WERI-Rb-1 (cell line): ENCODE measurements at regions not wholly inside any gene's neighbourhood (a gene's known extent, or its start where the extent isn't known, plus 50 kb on each side); places are given as distances from the start of the nearest gene placed in this dataset.

Experiments used
- DNase-seq: peaks from one replicate; pipeline ENCODE4 v3.0.0-alpha.2; 2020
- H3K27ac ChIP-seq: fragments of 250-450 bp; sonication (Bioruptor Pico); 2 replicates; pipeline ENCODE4 v1.5.1; 2020; ENCODE audit warnings: mild to moderate bottlenecking, moderate library complexity
- H3K27me3 ChIP-seq: fragments of 250-450 bp; sonication (Bioruptor Pico); 2 replicates; pipeline ENCODE4 v1.5.1; 2021; ENCODE audit warnings: mild to moderate bottlenecking, low read depth, moderate library complexity; ENCODE audit not compliant: insufficient read depth, severe bottlenecking
- H3K36me3 ChIP-seq: fragments of 250-450 bp; sonication (Bioruptor Pico); 2 replicates; pipeline ENCODE4 v1.5.1; 2020; ENCODE audit warnings: mild to moderate bottlenecking, moderate library complexity
- H3K4me3 ChIP-seq: 2 replicates; pipeline ENCODE4 v1.5.1; 2011; ENCODE audit warnings: low read depth, mild to moderate bottlenecking, control low read depth, low read length
- H3K9me3 ChIP-seq: fragments of 250-450 bp; sonication (Bioruptor Pico); 2 replicates; pipeline ENCODE4 v1.5.1; 2021; ENCODE audit warnings: mild to moderate bottlenecking, moderate library complexity; ENCODE audit not compliant: severe bottlenecking
- CTCF ChIP-seq: IDR thresholded peaks from 2 replicates; pipeline ENCODE4 v1.5.1; 2011; ENCODE audit warnings: low read depth, mild to moderate bottlenecking, control low read depth, inconsistent platforms, low read length

GRCh38 chrX:98607739-98608138, 1724.0 kb downstream of the RPA4 start:
- no peak for TF ChIP-seq CTCF
- Histone ChIP-seq H3K27ac (no peak overlapping the region), H3K9me3 (no peaks in the 10 kb centered on the region), H3K27me3 (peaks cover 8% of the 10 kb centered on the region), H3K4me3 (no peak overlapping the region), H3K36me3 (no peaks in the 10 kb centered on the region)
- DNase-seq = no peak

- peaks cover 9% of the 10 kb centered on the region for H3K27me3 ChIP-seq
- DNase-seq = no peak
These were observed 1743.9 kb downstream of the RPA4 start for GRCh38 chrX:98627645-98628044.

GRCh38 chrX:98637451-98637850, 1753.7 kb downstream of the RPA4 start:
- no peak overlapping the region for H3K27ac ChIP-seq
- no peak overlapping the region for H3K4me3 ChIP-seq
- H3K9me3 ChIP-seq = no peaks in the 10 kb centered on the region
- peaks cover 3% of the 10 kb centered on the region for H3K27me3 ChIP-seq
- DNase-seq = no peak
- TF ChIP-seq CTCF = no peak
- H3K36me3 ChIP-seq = no peaks in the 10 kb centered on the region

More at GRCh38 chrX:98627645-98628044, 1743.9 kb downstream of the RPA4 start:
- Histone ChIP-seq H3K36me3 (no peaks in the 10 kb centered on the region), H3K27ac (no peak overlapping the region), H3K4me3 (no peak overlapping the region), H3K9me3 (no peaks in the 10 kb centered on the region)
- no peak for TF ChIP-seq CTCF

GRCh38 chrX:98646351-98646750, 1762.6 kb downstream of the RPA4 start:
- no peaks in the 10 kb centered on the region for H3K9me3 ChIP-seq
- H3K4me3 ChIP-seq = no peak overlapping the region
- no peak for TF ChIP-seq CTCF
- H3K27ac ChIP-seq = no peak overlapping the region
- peaks cover 17% of the 10 kb centered on the region for H3K27me3 ChIP-seq
- H3K36me3 ChIP-seq = no peaks in the 10 kb centered on the region
- DNase-seq = no peak

GRCh38 chrX:98654565-98654964, 1755.5 kb downstream of the PCDH19 start:
- H3K36me3 ChIP-seq = no peaks in the 10 kb centered on the region
- peaks cover 7% of the 10 kb centered on the region for H3K27me3 ChIP-seq
- H3K27ac ChIP-seq = no peak overlapping the region
- TF ChIP-seq CTCF = no peak
- H3K4me3 ChIP-seq = no peak overlapping the region
- H3K9me3 ChIP-seq = no peaks in the 10 kb centered on the region
- DNase-seq = no peak
